ENCODE measurements at regions not wholly inside any gene's neighbourhood (a gene's known extent, or its start where the extent isn't known, plus 50 kb on each side); places are given as distances from the start of the nearest gene placed in this dataset.

DNA sequence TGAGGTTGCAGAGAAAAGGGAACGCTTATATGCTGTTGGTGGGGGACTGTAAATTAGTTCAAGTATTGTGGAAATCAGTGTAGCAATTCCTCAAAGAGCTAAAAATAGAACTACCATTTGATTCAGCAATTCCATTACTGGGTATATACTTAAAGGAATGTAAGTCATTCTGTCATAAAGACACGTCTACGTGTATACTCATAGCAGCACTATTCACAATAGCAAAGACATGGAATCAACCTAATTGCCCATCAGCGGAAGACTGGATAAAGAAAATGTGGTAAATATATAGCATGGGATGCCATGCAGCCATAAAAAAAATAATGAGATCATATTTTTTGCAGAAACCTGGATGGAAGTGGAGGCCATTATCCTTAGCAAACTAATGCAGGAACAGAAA is 100.0 kb upstream of the NPSR1 start:
- no peak overlapping the region for H3K27ac ChIP-seq
- no peaks in the 10 kb centered on the region for H3K9me3 ChIP-seq (ENCODE audit: low read depth)
- H3K4me2 ChIP-seq = no peak overlapping the region
- H4K20me1 ChIP-seq (ENCODE audit: insufficient read depth, poor library complexity, severe bottlenecking) = no peaks in the 10 kb centered on the region
- DNase-seq (ENCODE audit: low spot score) = no peak
- H3K79me2 ChIP-seq = no peaks in the 10 kb centered on the region
- TF ChIP-seq CTCF (IDR thresholded peaks at IDR 0.05; ENCODE audit: poor library complexity) = no peak
- no peak for TF ChIP-seq EZH2phosphoT487 (IDR thresholded peaks at IDR 0.05; ENCODE audit: low read depth, severe bottlenecking, unreplicated experiment)
- no peak for TF ChIP-seq EZH2 (IDR thresholded peaks at IDR 0.05; ENCODE audit: borderline replicate concordance)
- no peak overlapping the region for H2AFZ ChIP-seq
- no peaks in the 10 kb centered on the region for H3K36me3 ChIP-seq (replicated peaks; ENCODE audit: insufficient read depth, low read depth)
- no peak overlapping the region for H3K4me3 ChIP-seq
- H3K4me1 ChIP-seq (ENCODE audit: insufficient read depth) = no peaks in the 10 kb centered on the region
- H3K9me2 ChIP-seq (replicated peaks; ENCODE audit: insufficient read depth) = no peaks in the 10 kb centered on the region
- 95% methylated on average over 4 of the region's 4 CpGs for whole genome bisulfite sequencing (ENCODE audit: low lambda C conversion rate, missing lambda C conversion rate)
- H3K27me3 ChIP-seq = no peaks in the 10 kb centered on the region

- Histone ChIP-seq H3K27ac (no peak overlapping the region), H3K9me3 (ENCODE audit: low read depth) (no peaks in the 10 kb centered on the region), H4K20me1 (ENCODE audit: insufficient read depth, poor library complexity, severe bottlenecking) (no peaks in the 10 kb centered on the region), H3K4me1 (ENCODE audit: insufficient read depth) (no peaks in the 10 kb centered on the region), H3K79me2 (no peaks in the 10 kb centered on the region), H3K4me2 (no peak overlapping the region), H2AFZ (no peak overlapping the region), H3K27me3 (no peaks in the 10 kb centered on the region), H3K4me3 (no peak overlapping the region), H3K9me2 (replicated peaks; ENCODE audit: insufficient read depth) (no peaks in the 10 kb centered on the region), H3K36me3 (replicated peaks; ENCODE audit: insufficient read depth, low read depth) (no peaks in the 10 kb centered on the region)
- TF ChIP-seq EZH2phosphoT487 (IDR thresholded peaks at IDR 0.05; ENCODE audit: low read depth, severe bottlenecking, unreplicated experiment) = no peak
- TF ChIP-seq CTCF (IDR thresholded peaks at IDR 0.05; ENCODE audit: poor library complexity) = no peak
- TF ChIP-seq EZH2 (IDR thresholded peaks at IDR 0.05; ENCODE audit: borderline replicate concordance) = no peak
- no peak for DNase-seq (ENCODE audit: low spot score)
- WGBS (ENCODE audit: low lambda C conversion rate, missing lambda C conversion rate) = 91% methylated on average over 7 of the region's 7 CpGs
Observed at GRCh38 chr7:34564091-34564490, 93.9 kb upstream of the NPSR1 start.

DNA sequence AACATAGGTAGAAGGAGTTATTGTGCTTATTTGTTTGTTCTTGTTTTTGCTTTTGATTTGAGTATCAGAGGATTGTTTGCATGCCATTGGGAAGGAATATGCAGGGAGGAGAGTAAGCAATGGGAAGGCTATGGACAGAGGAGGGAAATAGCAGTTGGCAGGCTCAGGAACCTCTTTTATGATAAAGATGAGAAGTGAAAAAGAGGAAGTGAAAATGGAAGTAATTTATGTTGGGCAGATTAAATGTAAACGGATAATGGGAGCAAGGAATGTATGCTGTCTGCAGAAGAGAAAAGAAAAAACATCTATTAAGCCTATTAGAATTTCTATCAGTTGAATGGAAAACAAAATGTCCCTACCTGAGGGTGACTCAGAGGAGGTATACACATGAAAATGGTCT is 90.1 kb upstream of the NPSR1 start:
- H3K27ac ChIP-seq = no peak overlapping the region
- 84% methylated on average over 1 of the region's 1 CpG for WGBS (ENCODE audit: low lambda C conversion rate, missing lambda C conversion rate)
- TF ChIP-seq EZH2 (IDR thresholded peaks at IDR 0.05; ENCODE audit: borderline replicate concordance) (no peak), EZH2phosphoT487 (IDR thresholded peaks at IDR 0.05; ENCODE audit: low read depth, severe bottlenecking, unreplicated experiment) (no peak), CTCF (IDR thresholded peaks at IDR 0.05; ENCODE audit: poor library complexity) (no peak)
- no peaks in the 10 kb centered on the region for H3K9me3 ChIP-seq (ENCODE audit: low read depth)
- no peak for DNase-seq (ENCODE audit: low spot score)
- no peaks in the 10 kb centered on the region for H4K20me1 ChIP-seq (ENCODE audit: insufficient read depth, poor library complexity, severe bottlenecking)
- no peaks in the 10 kb centered on the region for H3K9me2 ChIP-seq (replicated peaks; ENCODE audit: insufficient read depth)
- H3K4me1 ChIP-seq (ENCODE audit: insufficient read depth) = no peaks in the 10 kb centered on the region
- H3K4me3 ChIP-seq = no peak overlapping the region
- no peak overlapping the region for H3K4me2 ChIP-seq
- H2AFZ ChIP-seq = no peak overlapping the region
- no peaks in the 10 kb centered on the region for H3K79me2 ChIP-seq
- no peaks in the 10 kb centered on the region for H3K36me3 ChIP-seq (replicated peaks; ENCODE audit: insufficient read depth, low read depth)
- no peaks in the 10 kb centered on the region for H3K27me3 ChIP-seq
